GM23338 (cell line): ENCODE measurements at regions not wholly inside any gene's neighbourhood (a gene's known extent, or its start where the extent isn't known, plus 50 kb on each side); places are given as distances from the start of the nearest gene placed in this dataset.
"Not testable (repeated sequence)": the region's sequence is repeated elsewhere in the genome, so short reads cannot be mapped to it uniquely, and the experiment has no call there.

Source experiments
- ATAC-seq: fragments of 200-7000 bp; cut with Tn5 transposase; 3 replicates; pipeline ENCODE4 v1.9.1; 2020
- DNase-seq: peaks from one replicate; pipeline ENCODE4 v3.0.0-alpha.2; 2015; ENCODE audit warnings: low spot score
- H2AFZ ChIP-seq: fragments of 200-600 bp; sonication (generic); 2 replicates; pipeline ENCODE4 v1.8.0; 2016; ENCODE audit warnings: antibody characterized with exemption, mild to moderate bottlenecking, moderate library complexity
- H3F3A ChIP-seq: fragments of 200-600 bp; sonication (generic); replicated peaks from 2 replicates; pipeline ENCODE4 v1.8.0; 2017; ENCODE audit warnings: antibody characterized with exemption, mixed run types, low read depth
- H3K27ac ChIP-seq: fragments of 200-600 bp; sonication (generic); 2 replicates; pipeline ENCODE4 v1.6.1; 2016; ENCODE audit warnings: low read depth
- H3K27me3 ChIP-seq: fragments of 200-600 bp; sonication (generic); 2 replicates; pipeline ENCODE4 v1.8.0; 2016; ENCODE audit warnings: mild to moderate bottlenecking, mixed run types, moderate library complexity; ENCODE audit not compliant: insufficient read depth
- H3K36me3 ChIP-seq: fragments of 200-600 bp; sonication (generic); 2 replicates; pipeline ENCODE4 v1.8.0; 2016; ENCODE audit warnings: mild to moderate bottlenecking; ENCODE audit not compliant: insufficient read depth
- H3K4me1 ChIP-seq: fragments of 200-600 bp; sonication (generic); 2 replicates; pipeline ENCODE4 v1.8.0; 2016; ENCODE audit warnings: mild to moderate bottlenecking, moderate library complexity; ENCODE audit not compliant: insufficient read depth
- H3K4me2 ChIP-seq: fragments of 200-600 bp; sonication (generic); 2 replicates; pipeline ENCODE4 v1.7.1; 2017; ENCODE audit warnings: mixed run types
- H3K4me3 ChIP-seq: fragments of 200-600 bp; sonication (generic); 2 replicates; pipeline ENCODE4 v1.6.1; 2016; ENCODE audit warnings: mixed run types
- H3K79me2 ChIP-seq: fragments of 200-600 bp; sonication (generic); replicated peaks from 2 replicates; pipeline ENCODE4 v1.8.0; 2017; ENCODE audit warnings: mild to moderate bottlenecking; ENCODE audit not compliant: insufficient read depth
- H3K9me2 ChIP-seq: fragments of 200-600 bp; sonication (generic); 2 replicates; pipeline ENCODE4 v1.8.0; 2017; ENCODE audit not compliant: insufficient read depth
- H4K20me1 ChIP-seq: fragments of 200-600 bp; sonication (generic); replicated peaks from 2 replicates; pipeline ENCODE4 v1.8.0; 2017; ENCODE audit warnings: mild to moderate bottlenecking; ENCODE audit not compliant: insufficient read depth
- H3K27ac Mint-ChIP-seq: 2 replicates; pipeline ENCODE4 v1.8.0; 2020; ENCODE audit warnings: inconsistent platforms, mild to moderate bottlenecking, moderate library complexity, mixed read lengths
- H3K27me3 Mint-ChIP-seq: 3 replicates; pipeline ENCODE4 v1.8.0; 2022; ENCODE audit warnings: low read depth, mild to moderate bottlenecking, moderate library complexity, mixed read lengths, inconsistent platforms; ENCODE audit not compliant: insufficient read depth, poor library complexity
- H3K36me3 Mint-ChIP-seq: 3 replicates; pipeline ENCODE4 v1.8.0; 2021; ENCODE audit warnings: low read depth, mild to moderate bottlenecking, inconsistent platforms, moderate library complexity, mixed read lengths
- H3K4me1 Mint-ChIP-seq: 3 replicates; pipeline ENCODE4 v1.8.0; 2020; ENCODE audit warnings: mild to moderate bottlenecking, inconsistent platforms, mixed read lengths
- H3K4me3 Mint-ChIP-seq: 3 replicates; pipeline ENCODE4 v1.8.0; 2021; ENCODE audit warnings: moderate library complexity, mild to moderate bottlenecking, inconsistent platforms, mixed read lengths
- H3K9me3 Mint-ChIP-seq: 3 replicates; pipeline ENCODE4 v1.8.0; 2020; ENCODE audit warnings: moderate library complexity, mild to moderate bottlenecking, inconsistent platforms, mixed read lengths
- CREB1 ChIP-seq: fragments of 250-450 bp; sonication (Bioruptor Pico); IDR thresholded peaks from 2 replicates; pipeline ENCODE4 v1.5.0; 2020; ENCODE audit warnings: low read depth, mild to moderate bottlenecking, moderate library complexity
- ETS1 ChIP-seq: IDR thresholded peaks from 2 replicates; pipeline ENCODE4 v1.6.1; 2016; ENCODE audit warnings: antibody characterized with exemption
- EZH2phosphoT487 ChIP-seq: fragments of 200-600 bp; sonication (generic); IDR thresholded peaks from one replicate; pipeline ENCODE4 v1.8.1; 2018; ENCODE audit warnings: antibody characterized with exemption; ENCODE audit not compliant: unreplicated experiment
- JUNB ChIP-seq: IDR thresholded peaks from one replicate; pipeline ENCODE4 v1.6.1; 2016; ENCODE audit warnings: antibody characterized with exemption; ENCODE audit not compliant: unreplicated experiment
- REST ChIP-seq: IDR thresholded peaks from one replicate; pipeline ENCODE4 v1.6.1; 2018; ENCODE audit warnings: antibody characterized with exemption; ENCODE audit not compliant: unreplicated experiment
- ZNF114 ChIP-seq: fragments of 250-450 bp; sonication (Bioruptor Pico); IDR thresholded peaks from 2 replicates; pipeline ENCODE4 v1.5.0; 2020; ENCODE audit warnings: mild to moderate bottlenecking, moderate library complexity

- TF ChIP-seq REST (no peak), ZNF114 (CRISPR knock-in tag) (no peak)
Observed at GRCh38 chr4:79700356-79700755, 292.3 kb upstream of the GK2 start (continued).

- DNase-seq, result no peak
Observed at GRCh38 chr4:79697444-79697843, 289.4 kb upstream of the GK2 start.

GRCh38 chr4:79696534-79696933 lies 288.5 kb upstream of the GK2 start:
- H3K4me3 Mint-ChIP-seq, H3K4me1 ChIP-seq, H3K27ac ChIP-seq, H3K27me3 ChIP-seq, H2AFZ ChIP-seq, H3F3A ChIP-seq, DNase-seq, H3K27ac Mint-ChIP-seq, H4K20me1 ChIP-seq, H3K9me2 ChIP-seq, H3K36me3 ChIP-seq, H3K4me3 ChIP-seq, H3K9me3 Mint-ChIP-seq, H3K79me2 ChIP-seq, H3K4me1 Mint-ChIP-seq, H3K4me2 ChIP-seq, ATAC-seq, H3K27me3 Mint-ChIP-seq, H3K36me3 Mint-ChIP-seq: not testable (repeated sequence)

More at GRCh38 chr4:79697444-79697843, 289.4 kb upstream of the GK2 start:
- Histone ChIP-seq H2AFZ (no peak overlapping the region), H3K4me2 (no peak overlapping the region), H4K20me1 (no peaks in the 10 kb centered on the region), H3K36me3 (no peaks in the 10 kb centered on the region), H3K27me3 (no peaks in the 10 kb centered on the region), H3K4me1 (no peaks in the 10 kb centered on the region), H3K27ac (no peak overlapping the region), H3K9me2 (peaks cover 3% of the 10 kb centered on the region), H3F3A (no peaks in the 10 kb centered on the region), H3K4me3 (no peak overlapping the region), H3K79me2 (no peaks in the 10 kb centered on the region)
- no peak for ATAC-seq
- TF ChIP-seq EZH2phosphoT487 (no peak), ETS1 (no peak), JUNB (no peak), CREB1 (CRISPR knock-in tag) (no peak)
- Mint-ChIP-seq H3K27ac (no peak overlapping the region), H3K9me3 (peaks cover 7% of the 10 kb centered on the region; the same call in 2 of the 3 replicates), H3K36me3 (peaks cover 9% of the 10 kb centered on the region; the same call in 2 of the 3 replicates), H3K27me3 (peaks cover 2% of the 10 kb centered on the region), H3K4me3 (no peak overlapping the region), H3K4me1 (no peaks in the 10 kb centered on the region; the same call in 2 of the 3 replicates)
